ENCODE measurements at regions not wholly inside any gene's neighbourhood (a gene's known extent, or its start where the extent isn't known, plus 50 kb on each side); places are given as distances from the start of the nearest gene placed in this dataset.

DNA sequence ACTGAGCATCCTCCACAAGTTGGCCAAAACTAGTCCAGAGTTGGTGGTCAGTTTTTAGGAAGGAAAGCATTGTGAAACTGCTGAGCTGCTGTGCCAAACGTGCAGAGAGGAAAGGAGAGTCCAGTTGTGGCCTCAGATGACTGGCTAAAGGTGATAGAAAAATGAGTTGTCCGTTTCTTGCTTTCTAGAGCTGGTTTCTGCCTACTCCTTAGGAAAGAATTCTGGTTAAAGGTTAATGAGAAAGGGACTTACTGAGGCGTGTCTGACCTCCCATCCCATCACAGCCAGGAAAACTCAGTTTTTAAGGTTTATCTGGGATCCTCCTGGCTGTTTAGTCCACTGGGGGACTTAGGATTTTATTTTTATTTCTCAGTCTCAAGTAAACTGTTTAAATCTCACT lies 1186.3 kb downstream of the UQCRFS1 start:
- DNase-seq (ENCODE audit: low read depth in 2 of 2), result no peak

DNA sequence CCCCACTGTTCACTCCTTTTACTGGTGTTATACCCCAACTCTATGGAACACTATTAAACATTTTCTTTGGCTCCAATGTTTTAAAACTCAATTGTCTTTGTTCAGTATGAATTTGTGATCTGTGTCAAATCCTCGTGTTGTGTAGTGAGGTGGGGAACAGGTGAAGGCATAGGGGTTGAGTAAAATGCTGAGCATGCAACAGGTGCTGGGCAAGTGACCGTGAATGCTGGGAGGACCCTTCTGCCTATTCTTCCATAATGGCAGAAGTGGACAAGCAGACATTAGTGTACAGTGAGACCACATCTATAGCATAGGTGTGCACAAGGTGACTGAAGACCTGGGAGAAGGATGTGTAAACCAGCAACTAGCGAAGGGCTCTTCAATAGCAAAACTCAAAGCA lies 1188.0 kb downstream of the UQCRFS1 start:
- no peak for DNase-seq (ENCODE audit: low read depth in 2 of 2)

DNA sequence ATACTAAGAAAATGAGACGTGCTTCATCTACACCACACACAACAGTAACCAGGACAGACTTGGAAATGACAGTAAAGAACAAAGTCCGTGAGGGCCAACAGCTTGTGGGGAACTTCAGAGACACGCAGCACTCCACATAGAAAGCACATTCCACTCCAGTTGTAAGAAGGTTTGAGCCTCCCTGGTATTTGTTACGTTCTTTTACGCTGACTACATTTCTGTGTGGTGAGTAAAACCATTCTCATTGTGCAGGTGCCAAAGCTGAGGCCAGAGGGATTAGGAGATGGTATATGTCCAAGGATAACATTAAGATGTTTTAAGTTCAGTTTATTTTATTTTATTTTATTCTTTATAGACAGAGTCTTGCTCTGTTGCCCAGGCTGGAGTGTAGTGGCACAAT lies 1189.9 kb downstream of the UQCRFS1 start:
- DNase-seq (ENCODE audit: low read depth in 2 of 2), result no peak

DNA sequence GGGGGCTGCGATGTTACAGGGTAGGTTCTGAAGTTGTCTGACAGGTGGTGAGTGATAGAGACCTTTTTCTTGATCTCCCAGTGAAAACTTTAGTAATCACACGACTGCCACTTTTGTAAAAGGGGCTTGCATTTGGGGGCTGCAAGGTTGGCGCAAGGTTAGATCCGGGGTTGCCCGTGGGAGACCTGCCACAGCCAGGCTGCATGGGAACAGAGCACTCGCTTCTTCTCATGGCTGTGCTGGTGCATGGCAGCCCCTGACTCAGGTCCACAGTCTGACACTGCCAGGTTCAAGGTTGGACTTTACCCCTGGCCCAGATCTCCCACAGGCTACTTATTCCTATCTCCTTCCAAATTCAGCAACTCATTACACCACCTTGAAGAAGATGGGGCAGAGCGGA lies 1190.4 kb downstream of the UQCRFS1 start:
- no peak for DNase-seq (ENCODE audit: low read depth in 2 of 2)

DNA sequence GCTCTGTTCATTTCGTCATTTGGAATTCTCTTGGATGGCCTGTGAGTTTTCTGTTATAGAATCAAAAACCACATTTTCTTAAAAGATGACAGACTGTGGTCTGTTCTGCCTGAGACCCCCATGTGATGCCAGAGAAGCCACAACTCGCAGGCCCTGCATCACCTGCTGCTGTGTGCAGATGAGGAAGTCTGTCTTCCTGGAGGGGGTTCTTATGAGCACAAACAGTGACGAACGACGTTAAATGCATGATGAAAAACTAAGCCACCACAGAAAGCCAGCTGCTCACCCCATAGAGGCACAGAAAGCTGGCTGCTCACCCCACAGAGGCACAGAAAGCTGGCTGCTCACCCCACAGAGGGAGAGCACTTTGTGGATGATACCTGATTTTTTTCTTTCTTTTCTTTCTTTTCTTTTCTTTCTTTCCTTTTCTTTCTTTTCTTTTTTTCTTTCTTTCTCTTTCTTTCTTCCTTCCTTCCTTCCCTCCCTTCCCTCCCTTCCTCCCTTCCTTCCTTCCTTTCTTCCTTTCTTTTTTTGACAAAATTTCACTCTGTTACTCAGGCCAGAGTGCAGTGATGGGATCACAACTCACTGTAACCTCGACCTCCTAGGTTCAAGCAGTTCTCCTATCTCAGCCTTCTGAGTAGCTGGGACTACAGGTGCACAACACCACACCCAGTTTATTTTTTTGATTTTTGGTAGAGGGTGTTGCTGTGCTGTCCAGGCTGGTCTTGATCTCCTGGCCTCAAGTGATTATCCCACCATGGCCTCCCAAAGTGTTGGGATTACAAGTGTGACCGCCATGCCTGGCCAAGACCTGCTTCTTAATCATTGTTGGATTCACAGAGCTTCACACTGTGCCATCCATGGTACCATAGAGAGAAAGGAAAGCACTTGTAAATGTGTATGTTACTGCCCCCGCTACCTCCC lies 1191.4 kb downstream of the UQCRFS1 start:
- DNase-seq (ENCODE audit: low read depth in 2 of 2), result no peak

DNA sequence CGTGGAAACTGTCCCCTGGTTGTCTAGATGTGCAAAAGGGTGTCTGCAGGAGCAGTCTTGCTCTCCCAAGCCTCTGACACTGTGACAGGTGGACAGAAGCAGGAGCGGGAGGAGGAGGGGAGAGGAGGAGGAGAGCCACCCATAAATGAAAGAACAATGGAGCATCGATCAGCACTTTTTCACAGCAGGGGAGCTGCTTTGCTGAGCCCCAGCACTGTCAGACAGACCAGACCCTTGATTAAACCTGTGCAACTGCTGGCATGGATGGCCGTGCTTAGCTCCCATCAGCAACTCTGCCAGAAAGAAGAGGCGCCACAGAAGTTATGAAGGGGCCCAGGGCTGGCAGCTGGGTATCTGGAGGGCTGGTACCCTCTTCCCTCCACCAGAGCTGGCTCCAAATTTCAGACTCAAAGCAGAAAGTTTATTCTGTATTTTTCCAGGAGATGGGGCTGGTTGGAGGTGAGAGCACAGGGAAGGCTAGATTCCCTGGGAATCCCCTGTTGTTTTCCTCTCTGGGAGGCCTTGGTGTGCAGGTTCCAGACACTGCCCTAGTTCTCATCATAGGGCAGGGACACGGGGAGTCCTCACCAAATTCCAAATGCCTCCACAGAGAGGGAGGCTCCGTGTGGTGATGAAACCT lies 1192.2 kb downstream of the UQCRFS1 start:
- no peak for DNase-seq (ENCODE audit: low read depth in 2 of 2)

DNA sequence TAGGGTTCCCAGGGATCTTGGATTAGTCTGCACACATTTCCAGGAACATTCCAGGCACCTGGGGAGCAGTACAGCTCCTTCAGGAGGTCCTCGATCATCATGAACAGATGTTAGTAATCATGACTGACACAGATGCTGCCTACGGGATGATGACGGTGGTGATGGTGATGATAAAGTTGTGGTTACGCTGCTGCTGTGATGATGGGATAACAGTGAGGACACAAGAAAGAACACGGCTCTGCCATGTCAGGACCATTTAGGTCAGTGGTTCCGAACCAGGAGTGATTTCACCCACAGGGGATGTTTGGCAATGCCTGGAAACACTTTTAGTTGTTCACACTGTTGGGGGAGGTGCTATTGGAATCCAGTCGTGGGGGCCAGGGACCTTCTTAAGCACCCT lies 1193.0 kb downstream of the UQCRFS1 start:
- DNase-seq (ENCODE audit: low read depth in 2 of 2), result no peak

DNA sequence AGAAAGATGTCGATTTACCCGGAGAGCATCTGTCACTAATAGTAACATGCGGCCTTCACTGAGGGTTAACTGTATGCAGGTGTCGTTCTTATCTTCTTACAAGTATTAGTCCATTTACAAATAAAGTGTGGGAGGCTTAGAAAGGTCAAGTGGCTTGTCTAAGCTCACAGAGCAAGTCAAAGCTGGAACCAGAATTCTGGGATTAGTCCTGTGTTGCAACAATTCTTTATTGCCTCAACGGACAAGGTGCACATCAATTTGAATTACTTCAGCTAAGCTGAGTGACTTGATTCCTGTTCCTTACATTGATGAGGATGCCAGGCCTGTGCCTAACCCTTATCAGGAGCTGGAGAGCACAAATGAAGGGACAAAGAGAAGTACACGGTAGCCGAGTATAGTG lies 1193.6 kb downstream of the UQCRFS1 start:
- DNase-seq (ENCODE audit: low read depth in 2 of 2), result no peak

DNA sequence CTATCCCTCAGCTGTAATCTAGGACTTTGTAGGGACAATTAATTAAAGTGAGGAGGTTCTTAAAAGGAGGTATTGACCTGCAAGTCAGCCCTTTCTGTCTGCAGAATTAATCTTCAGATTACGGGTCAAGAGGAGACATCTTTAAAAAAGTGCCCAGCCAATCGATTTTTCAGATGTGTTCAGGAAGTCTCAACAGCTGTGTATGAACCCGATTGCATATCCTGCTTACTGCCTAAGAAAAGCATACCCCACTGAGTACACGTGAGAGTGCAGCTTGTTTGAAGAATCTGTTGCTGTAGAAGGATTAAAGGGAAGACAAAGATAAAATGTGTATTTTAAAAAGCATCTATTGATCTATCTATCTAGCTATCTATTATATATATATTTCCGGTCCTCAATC lies 1194.5 kb downstream of the UQCRFS1 start:
- DNase-seq (ENCODE audit: low read depth in 2 of 2), result no peak

DNA sequence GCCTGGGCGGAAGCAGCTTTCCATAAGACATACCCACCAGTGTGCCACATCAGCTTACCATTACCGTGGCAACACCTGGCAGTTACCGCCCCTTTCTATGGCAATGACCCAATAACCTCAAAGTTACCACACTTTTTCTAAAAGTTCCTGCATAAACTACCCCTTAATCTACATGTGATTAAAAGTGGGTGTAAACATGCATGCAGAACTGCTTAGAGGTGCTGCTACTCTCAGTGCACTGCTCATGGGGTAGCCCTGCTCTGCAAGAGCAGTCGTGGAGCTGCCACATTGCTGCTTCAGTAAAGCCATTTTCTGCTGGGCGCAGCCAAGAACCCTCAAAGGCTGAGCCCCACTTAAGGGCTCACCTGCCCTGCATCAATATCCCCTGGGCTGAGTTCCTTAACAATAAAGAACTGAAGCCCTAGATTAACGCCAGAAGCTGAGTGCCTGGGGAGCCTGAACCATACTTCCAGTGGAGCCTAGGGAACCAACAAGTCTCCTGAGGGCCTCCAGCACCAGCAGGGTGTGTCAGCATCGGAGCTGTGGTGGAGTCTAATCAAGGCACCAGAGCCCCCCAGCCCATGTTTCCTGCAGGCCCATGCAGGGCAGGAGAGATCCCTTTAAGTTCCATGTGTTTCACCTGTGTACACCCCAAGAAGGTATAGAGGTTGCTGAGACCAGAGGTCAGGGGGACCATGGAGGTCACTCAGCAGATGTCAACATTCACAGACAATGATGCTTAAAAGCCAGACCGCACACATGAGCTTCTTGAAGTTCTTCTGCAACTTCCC lies 1198.1 kb downstream of the UQCRFS1 start:
- no peak for DNase-seq (ENCODE audit: low read depth in 2 of 2)

DNA sequence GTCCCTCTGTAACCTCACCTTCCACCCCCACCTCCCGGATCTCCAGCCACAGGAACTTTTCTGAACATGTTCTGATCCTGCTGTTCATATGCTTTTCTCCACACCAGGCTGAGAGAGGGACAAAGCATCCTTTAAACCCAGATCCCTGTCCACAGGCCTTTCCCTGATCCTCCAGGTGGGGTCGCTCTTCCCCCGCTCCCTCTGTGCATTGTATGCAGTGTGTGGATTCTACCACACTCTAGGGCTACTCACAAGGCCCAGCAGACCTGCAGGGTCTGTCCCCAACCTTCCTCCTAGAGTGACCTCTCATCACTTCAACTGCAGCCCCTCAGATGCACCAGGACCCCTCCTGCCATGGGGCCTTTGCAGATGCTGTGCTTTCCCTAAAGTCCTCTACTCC lies 1200.6 kb downstream of the UQCRFS1 start:
- DNase-seq (ENCODE audit: low read depth in 2 of 2), result no peak

DNA sequence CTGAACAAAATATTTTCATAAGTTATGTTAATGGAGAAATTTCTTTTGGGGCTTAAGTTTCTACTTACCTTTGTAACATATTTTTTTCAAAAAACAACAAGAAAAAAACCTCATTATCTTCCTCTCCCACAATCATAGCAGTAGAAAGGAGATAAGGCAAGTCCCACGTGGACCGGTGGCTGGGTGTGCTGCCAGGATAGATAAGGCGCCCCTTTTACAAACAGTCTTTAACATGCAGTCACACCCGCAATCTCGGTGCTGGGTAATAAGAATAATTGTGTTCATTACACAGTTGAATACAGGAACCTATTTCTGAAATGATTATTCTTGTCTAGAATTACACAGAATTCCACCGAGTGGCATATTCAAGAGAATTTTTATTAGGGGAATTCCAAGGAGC lies 1202.3 kb downstream of the UQCRFS1 start:
- no peak for DNase-seq (ENCODE audit: low read depth in 2 of 2)

DNA sequence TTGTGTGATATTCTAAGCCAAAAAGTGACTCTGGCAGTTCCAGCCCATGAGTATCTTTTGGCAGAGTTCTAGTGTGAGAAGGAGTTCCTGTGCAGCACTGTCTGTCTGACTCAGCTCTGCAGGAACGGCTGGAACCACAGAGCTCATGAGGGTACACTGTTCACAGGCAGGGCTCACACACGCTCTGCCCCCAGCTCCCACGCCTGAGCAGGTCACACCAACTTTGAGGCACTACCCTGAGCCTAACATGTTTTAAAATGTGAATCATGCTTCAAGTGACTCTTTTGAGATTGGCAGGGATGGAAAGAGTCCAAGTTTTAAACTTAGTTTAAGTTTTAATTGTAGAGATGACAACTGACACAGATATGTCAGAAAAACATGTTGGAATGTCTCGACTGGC lies 1203.3 kb downstream of the UQCRFS1 start:
- no peak for DNase-seq (ENCODE audit: low read depth in 2 of 2)

DNA sequence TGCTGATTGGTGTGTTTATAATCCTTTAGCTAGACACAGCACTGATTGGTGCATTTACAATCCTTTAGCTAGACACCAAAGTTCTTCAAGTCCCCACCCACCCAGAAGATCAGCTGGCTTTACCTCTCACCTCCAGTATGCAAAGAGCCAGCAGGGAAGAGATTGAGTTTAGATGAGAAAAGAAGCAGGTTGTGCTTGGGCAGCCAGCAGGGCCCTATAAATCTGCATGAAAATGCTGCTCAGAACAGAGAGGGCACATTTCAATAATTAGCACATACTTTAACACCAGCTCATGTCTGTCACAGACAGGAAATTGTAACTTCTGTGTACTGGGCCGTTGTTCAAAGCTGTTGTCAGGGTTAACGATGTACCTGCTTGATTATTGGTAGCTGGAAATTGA lies 1204.3 kb downstream of the UQCRFS1 start:
- no peak for DNase-seq (ENCODE audit: low read depth in 2 of 2)

DNA sequence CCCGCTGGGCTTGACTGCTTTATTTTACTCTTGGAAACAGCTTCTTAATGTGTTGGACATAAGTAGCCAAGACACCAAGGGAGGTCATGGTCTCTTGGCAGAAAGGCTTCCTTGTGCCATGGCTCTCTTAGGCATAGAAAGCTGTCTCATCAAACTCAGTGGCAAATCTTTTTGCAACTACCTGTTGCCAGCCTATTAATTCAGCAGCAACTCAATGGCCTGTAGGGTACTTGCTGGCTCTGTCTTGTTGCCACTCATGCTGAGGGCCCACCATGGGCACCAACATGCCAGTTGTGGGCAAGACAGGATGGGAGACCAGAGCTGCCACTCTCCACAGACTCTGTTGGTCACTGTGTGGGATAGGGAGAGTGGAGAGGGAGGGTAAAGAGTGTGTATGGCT lies 1209.4 kb downstream of the UQCRFS1 start:
- no peak for DNase-seq (ENCODE audit: low read depth in 2 of 2)

DNA sequence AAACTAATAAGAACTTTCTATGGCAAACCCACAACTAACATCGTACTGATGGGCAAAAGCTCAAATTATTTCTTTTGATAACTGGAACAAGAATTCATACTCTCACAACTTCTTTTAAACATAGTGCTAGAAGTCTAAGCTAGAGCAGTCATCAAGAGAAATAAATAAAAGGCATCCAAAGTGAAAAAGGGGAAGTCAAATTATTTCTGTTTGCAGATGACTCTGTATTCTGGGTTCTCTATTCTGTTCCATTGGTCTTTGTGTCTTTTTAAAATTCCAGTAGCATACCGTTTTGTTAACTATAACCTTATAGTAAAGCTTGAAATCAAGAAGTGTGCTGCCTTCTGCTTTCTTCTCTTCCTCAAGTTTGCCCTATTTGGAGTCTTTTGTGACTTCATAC lies 1215.9 kb downstream of the UQCRFS1 start:
- no peak for DNase-seq (ENCODE audit: low read depth in 2 of 2)

DNA sequence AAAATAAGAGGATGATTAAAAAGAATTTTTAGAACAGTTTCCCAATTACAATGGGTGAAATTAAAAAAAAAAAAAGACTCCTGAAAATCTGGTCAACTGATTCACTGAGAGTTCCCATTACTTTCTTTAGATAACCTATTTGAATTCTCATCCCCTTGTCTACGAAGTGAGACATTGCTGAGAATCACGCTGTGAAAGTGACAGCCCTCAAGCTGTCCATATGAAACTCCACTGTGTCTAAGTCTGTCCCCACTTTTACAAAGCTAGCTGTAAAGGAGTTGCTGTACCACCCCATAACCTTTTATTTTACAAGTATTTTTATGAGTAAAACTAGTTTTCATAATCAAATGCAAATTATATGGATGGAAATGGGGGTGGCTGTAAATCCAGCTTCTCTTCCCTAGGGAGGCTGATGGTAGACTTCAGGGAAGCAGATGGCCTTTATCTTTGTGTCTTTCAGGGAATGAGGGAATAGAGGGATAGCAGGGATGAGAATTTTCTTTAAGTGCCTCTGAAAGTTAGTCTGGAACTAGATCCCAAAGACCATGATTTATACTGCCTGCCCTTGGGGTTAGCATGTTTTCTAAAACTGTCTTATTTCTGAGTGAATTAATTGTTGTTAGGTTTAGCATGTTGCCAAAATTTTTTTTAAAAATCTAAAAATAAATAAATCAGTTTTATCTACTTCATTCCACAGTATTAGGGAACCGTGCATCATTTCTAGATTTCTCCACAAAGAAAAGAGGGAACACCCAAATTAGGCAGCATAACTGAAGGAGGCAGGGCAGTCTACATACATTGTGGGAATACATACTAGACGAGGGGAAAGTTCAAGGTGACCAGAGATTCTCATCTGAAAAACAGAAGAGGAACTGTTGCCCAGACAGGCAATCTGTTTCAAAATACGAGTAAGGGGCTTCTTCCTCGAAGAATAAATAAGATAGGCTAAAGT lies 1219.1 kb downstream of the UQCRFS1 start:
- DNase-seq (ENCODE audit: low read depth in 2 of 2), result no peak

DNA sequence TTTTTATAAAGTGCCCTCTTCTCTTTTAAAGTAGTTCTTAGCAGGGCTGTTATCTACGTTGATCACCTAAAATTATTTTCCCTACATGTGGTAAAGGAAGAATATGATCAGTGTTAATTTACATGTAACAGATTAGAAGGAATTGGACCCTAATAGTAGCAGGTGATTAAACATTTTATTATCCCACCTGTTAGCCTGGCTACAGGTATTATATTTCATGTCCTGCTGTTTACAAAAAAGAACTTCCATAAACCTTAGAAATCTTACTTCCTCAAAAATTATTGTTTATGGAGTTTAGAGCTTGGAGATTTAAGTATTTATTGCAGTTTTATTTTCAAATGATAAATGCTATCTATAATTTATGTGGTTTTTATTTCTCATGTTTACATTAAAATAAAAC lies 1226.7 kb downstream of the UQCRFS1 start:
- no peak for DNase-seq (ENCODE audit: low read depth in 2 of 2)

DNA sequence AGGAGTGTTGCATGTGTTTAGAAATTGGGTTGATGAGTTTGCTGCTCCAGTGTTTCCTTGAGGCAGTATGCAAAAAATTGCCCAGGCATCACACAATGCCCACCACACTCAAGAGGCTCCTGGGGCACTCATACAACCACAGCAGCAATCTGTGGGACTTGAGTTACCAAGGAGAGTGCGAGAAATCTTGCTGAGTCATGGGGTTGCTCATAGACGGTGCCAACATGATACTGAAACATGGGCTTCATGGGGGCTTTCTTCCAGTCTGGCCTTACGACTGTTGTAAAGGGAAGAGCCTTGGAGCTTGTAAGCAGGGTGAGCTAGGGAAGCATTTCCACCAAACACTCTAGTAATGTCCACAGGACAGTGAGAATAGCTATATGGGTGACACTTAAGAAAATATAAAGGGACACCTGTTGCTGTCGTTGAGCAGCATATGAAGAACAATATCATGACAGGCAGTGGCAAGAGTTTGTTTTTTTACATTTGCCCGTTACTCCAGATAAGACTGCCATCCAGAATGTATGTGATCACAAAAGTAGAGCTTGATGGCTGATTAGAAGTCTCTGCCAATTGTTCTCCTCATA lies 1237.4 kb downstream of the UQCRFS1 start:
- DNase-seq (ENCODE audit: low read depth in 2 of 2), result no peak

DNA sequence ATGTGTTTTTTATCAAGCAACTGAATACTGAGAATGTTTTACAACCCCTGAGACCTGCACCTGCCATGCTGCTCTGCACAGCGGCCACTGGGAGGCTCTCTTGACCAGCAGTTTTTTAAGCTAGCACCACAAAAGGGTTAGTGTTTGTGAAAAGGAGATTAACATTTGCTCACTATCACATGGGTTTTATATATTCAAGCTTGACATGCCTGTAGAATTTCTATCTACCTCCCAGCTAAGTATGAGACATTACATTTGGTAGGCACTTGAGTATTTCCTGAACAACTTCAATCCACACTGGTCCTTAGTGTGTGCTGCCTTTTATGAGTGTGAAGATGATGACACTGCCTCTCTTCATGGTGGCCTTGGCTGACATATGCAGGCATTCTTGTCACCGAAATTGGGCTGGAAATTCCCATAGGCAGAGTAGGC lies 1238.9 kb downstream of the UQCRFS1 start:
- DNase-seq (ENCODE audit: low read depth in 2 of 2), result no peak
